Stimulated activated CD4-positive, alpha-beta T cell treated with anti-CD3 and anti-CD28 coated beads, Interleukin-12 subunit alpha, Interleukin-12 subunit beta, amount 100 ng/mL, for 48 hours (primary cell): ENCODE measurements at regions not wholly inside any gene's neighbourhood (a gene's known extent, or its start where the extent isn't known, plus 50 kb on each side); places are given as distances from the start of the nearest gene placed in this dataset.
"Not testable (repeated sequence)": the region's sequence is repeated elsewhere in the genome, so short reads cannot be mapped to it uniquely, and the experiment has no call there.

Experiments used
- DNase-seq, 3 donors: peaks; one replicate each; pipeline ENCODE4 v3.0.0-alpha.2; 2020; ENCODE audit warnings: low read depth in 2 of 3, low spot score in 1 of 3

GRCh38 chr16:88298833-88299745, 83.7 kb upstream of the ZNF469 start:
- peak in 1 of 3 donors; percentile 5 for DNase-seq

GRCh38 chr16:88299751-88300462, 82.9 kb upstream of the ZNF469 start:
- DNase-seq, result no peak

GRCh38 chr16:88300463-88300835, 82.3 kb upstream of the ZNF469 start:
- DNase-seq, result no peak

- no peak for DNase-seq
Measured at GRCh38 chr16:88301431-88301830, 81.3 kb upstream of the ZNF469 start.

- no peak for DNase-seq
Measured at GRCh38 chr16:88301886-88302285, 80.9 kb upstream of the ZNF469 start.

- DNase-seq, result no peak
Measured at GRCh38 chr16:88302666-88303065, 80.1 kb upstream of the ZNF469 start.

GRCh38 chr16:88303405-88303804, 79.4 kb upstream of the ZNF469 start:
- DNase-seq, result no peak

- DNase-seq, result no peak
Measured at GRCh38 chr16:88303890-88304819, 78.6 kb upstream of the ZNF469 start.

- no peak for DNase-seq
Measured at GRCh38 chr16:88305176-88305575, 77.6 kb upstream of the ZNF469 start.

GRCh38 chr16:88306411-88306810, 76.3 kb upstream of the ZNF469 start:
- DNase-seq, result no peak

- no peak for DNase-seq
Measured at GRCh38 chr16:88306860-88307545, 75.8 kb upstream of the ZNF469 start.

- no peak for DNase-seq
Measured at GRCh38 chr16:88308441-88309173, 74.2 kb upstream of the ZNF469 start.

GRCh38 chr16:88309174-88309907, 73.4 kb upstream of the ZNF469 start:
- no peak for DNase-seq

GRCh38 chr16:88309908-88310265, 72.9 kb upstream of the ZNF469 start:
- DNase-seq, result no peak

- no peak for DNase-seq
Measured at GRCh38 chr16:88310796-88311605, 71.8 kb upstream of the ZNF469 start.

GRCh38 chr16:88311860-88312259, 70.9 kb upstream of the ZNF469 start:
- not testable (repeated sequence) for DNase-seq

GRCh38 chr16:88312732-88313131, 70.0 kb upstream of the ZNF469 start:
- DNase-seq, result no peak

- DNase-seq, result no peak
Measured at GRCh38 chr16:88314991-88315542, 67.7 kb upstream of the ZNF469 start.
